NCI-H526 (cell line): ENCODE measurements at regions not wholly inside any gene's neighbourhood (a gene's known extent, or its start where the extent isn't known, plus 50 kb on each side); places are given as distances from the start of the nearest gene placed in this dataset.

Source experiments
- DNase-seq, 2 experiments: peaks; one replicate each; lab custom pipeline; 2025; lab: John Stamatoyannopoulos, UW

- no peak for DNase-seq
These were observed 182.2 kb downstream of the USP12 start for GRCh38 chr13:26989261-26989956.

GRCh38 chr13:26988059-26988769, 183.4 kb downstream of the USP12 start:
- DNase-seq, result no peak

- DNase-seq, result no peak
These were observed 184.1 kb downstream of the USP12 start for GRCh38 chr13:26987486-26988013.

GRCh38 chr13:26985285-26985878, 186.2 kb downstream of the USP12 start:
- peak; percentile 70 to 90 for DNase-seq

GRCh38 chr13:26984337-26984736, 187.3 kb downstream of the USP12 start:
- DNase-seq, result no peak

GRCh38 chr13:26983543-26984320, 187.9 kb downstream of the USP12 start:
- DNase-seq, result no peak

- DNase-seq, result no peak
These were observed 191.2 kb downstream of the USP12 start for GRCh38 chr13:26980099-26981031.

- DNase-seq, result no peak
These were observed 192.3 kb downstream of the USP12 start for GRCh38 chr13:26979334-26979733.

- DNase-seq, result no peak
These were observed 193.3 kb downstream of the USP12 start for GRCh38 chr13:26978081-26978860.

- DNase-seq, result no peak
These were observed 194.1 kb downstream of the USP12 start for GRCh38 chr13:26977541-26977940.

GRCh38 chr13:26976313-26976712, 195.3 kb downstream of the USP12 start:
- no peak for DNase-seq

GRCh38 chr13:26973946-26974345, 197.7 kb downstream of the USP12 start:
- no peak for DNase-seq

GRCh38 chr13:26973295-26973694, 198.3 kb downstream of the USP12 start:
- DNase-seq, result no peak

GRCh38 chr13:26971990-26972887, 199.4 kb downstream of the USP12 start:
- DNase-seq, result peak; percentile 92 to 97

- DNase-seq, result no peak
These were observed 202.9 kb downstream of the USP12 start for GRCh38 chr13:26968431-26969341.

GRCh38 chr13:26967119-26968038, 204.2 kb downstream of the USP12 start:
- no peak for DNase-seq

- no peak for DNase-seq
These were observed 204.9 kb downstream of the USP12 start for GRCh38 chr13:26966701-26967080.
